ENCODE measurements at regions not wholly inside any gene's neighbourhood (a gene's known extent, or its start where the extent isn't known, plus 50 kb on each side); places are given as distances from the start of the nearest gene placed in this dataset.
"Not testable (repeated sequence)": the region's sequence is repeated elsewhere in the genome, so short reads cannot be mapped to it uniquely, and the experiment has no call there.

GRCh38 chr2:176796677-176797076 lies 415.9 kb upstream of the HNRNPA3 start:
- not testable (repeated sequence) for H3K9me3 Mint-ChIP-seq; DNase-seq (ENCODE audit: low spot score); H3K4me3 Mint-ChIP-seq; H3K36me3 Mint-ChIP-seq; ATAC-seq; H3K4me1 Mint-ChIP-seq (ENCODE audit: low read depth in 2 of 2); H3K27ac Mint-ChIP-seq
- peaks cover 18 to 19% of the 10 kb centered on the region in 2 donors for H3K27me3 Mint-ChIP-seq

- DNase-seq (ENCODE audit: low spot score), result no peak
- H3K4me1 Mint-ChIP-seq (ENCODE audit: low read depth in 2 of 2), result no peaks in the 10 kb centered on the region
Measured at GRCh38 chr2:176804392-176804791, 408.2 kb upstream of the HNRNPA3 start.

GRCh38 chr2:176805345-176805744 lies 407.2 kb upstream of the HNRNPA3 start:
- ATAC-seq (no peak), DNase-seq (ENCODE audit: low spot score) (no peak)
- H3K27me3 Mint-ChIP-seq, result no peaks in the 10 kb centered on the region
- no peaks in the 10 kb centered on the region for H3K36me3 Mint-ChIP-seq
- H3K9me3 Mint-ChIP-seq, result no peaks in the 10 kb centered on the region
- no peak overlapping the region for H3K4me3 Mint-ChIP-seq
- no peak overlapping the region for H3K27ac Mint-ChIP-seq
- no peaks in the 10 kb centered on the region for H3K4me1 Mint-ChIP-seq (ENCODE audit: low read depth in 2 of 2)

More at GRCh38 chr2:176804392-176804791, 408.2 kb upstream of the HNRNPA3 start:
- no peaks in the 10 kb centered on the region for H3K9me3 Mint-ChIP-seq
- no peak for ATAC-seq
- no peak overlapping the region for H3K4me3 Mint-ChIP-seq
- H3K36me3 Mint-ChIP-seq, result no peaks in the 10 kb centered on the region
- no peaks in the 10 kb centered on the region for H3K27me3 Mint-ChIP-seq
- no peak overlapping the region for H3K27ac Mint-ChIP-seq

- H3K9me3 Mint-ChIP-seq, result no peaks in the 10 kb centered on the region
- no peak for DNase-seq (ENCODE audit: low spot score)
- H3K27me3 Mint-ChIP-seq, result no peaks in the 10 kb centered on the region
- H3K36me3 Mint-ChIP-seq, result no peaks in the 10 kb centered on the region
- H3K4me3 Mint-ChIP-seq, result no peak overlapping the region
- H3K27ac Mint-ChIP-seq, result no peak overlapping the region
- H3K4me1 Mint-ChIP-seq (ENCODE audit: low read depth in 2 of 2), result peaks cover 5 to 12% of the 10 kb centered on the region in 2 donors
- ATAC-seq, result no peak
Measured at GRCh38 chr2:176812246-176812775, 400.3 kb upstream of the HNRNPA3 start.

GRCh38 chr2:176813156-176813555 lies 399.4 kb upstream of the HNRNPA3 start:
- no peak for ATAC-seq
- Mint-ChIP-seq H3K36me3 (no peaks in the 10 kb centered on the region), H3K4me1 (ENCODE audit: low read depth in 2 of 2) (peaks cover 5 to 12% of the 10 kb centered on the region in 2 donors), H3K4me3 (no peak overlapping the region), H3K27me3 (no peaks in the 10 kb centered on the region), H3K9me3 (no peaks in the 10 kb centered on the region), H3K27ac (no peak overlapping the region)
- DNase-seq (ENCODE audit: low spot score), result no peak

GRCh38 chr2:176813621-176814049 lies 399.0 kb upstream of the HNRNPA3 start:
- no peak for ATAC-seq
- H3K36me3 Mint-ChIP-seq, result no peaks in the 10 kb centered on the region
- H3K4me3 Mint-ChIP-seq, result no peak overlapping the region
- H3K27ac Mint-ChIP-seq, result no peak overlapping the region
- H3K4me1 Mint-ChIP-seq (ENCODE audit: low read depth in 2 of 2), result peaks cover 5 to 12% of the 10 kb centered on the region in 2 donors
- DNase-seq (ENCODE audit: low spot score), result no peak
- H3K27me3 Mint-ChIP-seq, result no peaks in the 10 kb centered on the region
- no peaks in the 10 kb centered on the region for H3K9me3 Mint-ChIP-seq

GRCh38 chr2:176814274-176814673 lies 398.3 kb upstream of the HNRNPA3 start:
- H3K4me3 Mint-ChIP-seq, result no peak overlapping the region
- DNase-seq (ENCODE audit: low spot score) (no peak), ATAC-seq (no peak)
- H3K27me3 Mint-ChIP-seq, result no peaks in the 10 kb centered on the region
- H3K27ac Mint-ChIP-seq, result no peak overlapping the region
- no peaks in the 10 kb centered on the region for H3K36me3 Mint-ChIP-seq
- H3K9me3 Mint-ChIP-seq, result no peaks in the 10 kb centered on the region
- H3K4me1 Mint-ChIP-seq (ENCODE audit: low read depth in 2 of 2), result peaks cover 5 to 12% of the 10 kb centered on the region in 2 donors

- H3K27me3 Mint-ChIP-seq, result no peaks in the 10 kb centered on the region
- H3K36me3 Mint-ChIP-seq, result no peaks in the 10 kb centered on the region
- no peak overlapping the region for H3K27ac Mint-ChIP-seq
- ATAC-seq, result no peak
- peaks cover 5 to 12% of the 10 kb centered on the region in 2 donors for H3K4me1 Mint-ChIP-seq (ENCODE audit: low read depth in 2 of 2)
- H3K4me3 Mint-ChIP-seq, result no peak overlapping the region
- no peaks in the 10 kb centered on the region for H3K9me3 Mint-ChIP-seq
- DNase-seq (ENCODE audit: low spot score), result no peak
Measured at GRCh38 chr2:176814740-176815367, 397.7 kb upstream of the HNRNPA3 start.

- Mint-ChIP-seq H3K27me3 (no peaks in the 10 kb centered on the region), H3K4me1 (ENCODE audit: low read depth in 2 of 2) (peaks cover 8 to 16% of the 10 kb centered on the region in 2 donors), H3K27ac (no peak overlapping the region), H3K36me3 (no peaks in the 10 kb centered on the region), H3K4me3 (no peak overlapping the region), H3K9me3 (no peaks in the 10 kb centered on the region)
- no peak for ATAC-seq
- DNase-seq (ENCODE audit: low spot score), result no peak
Measured at GRCh38 chr2:176817061-176817565, 395.5 kb upstream of the HNRNPA3 start.

- ATAC-seq (no peak), DNase-seq (ENCODE audit: low spot score) (no peak)
- Mint-ChIP-seq H3K4me1 (ENCODE audit: low read depth in 2 of 2) (peaks cover 9 to 18% of the 10 kb centered on the region in 2 donors), H3K4me3 (no peak overlapping the region), H3K27me3 (no peaks in the 10 kb centered on the region), H3K27ac (no peak overlapping the region), H3K9me3 (no peaks in the 10 kb centered on the region), H3K36me3 (no peaks in the 10 kb centered on the region)
Measured at GRCh38 chr2:176818076-176818475, 394.5 kb upstream of the HNRNPA3 start.

GRCh38 chr2:176818617-176819016 lies 394.0 kb upstream of the HNRNPA3 start:
- Mint-ChIP-seq H3K27me3 (no peaks in the 10 kb centered on the region), H3K36me3 (no peaks in the 10 kb centered on the region), H3K9me3 (no peaks in the 10 kb centered on the region), H3K4me3 (no peak overlapping the region), H3K27ac (no peak overlapping the region), H3K4me1 (ENCODE audit: low read depth in 2 of 2) (peaks cover 9 to 18% of the 10 kb centered on the region in 2 donors)
- DNase-seq (ENCODE audit: low spot score), result no peak
- no peak for ATAC-seq

GRCh38 chr2:176819306-176819705 lies 393.3 kb upstream of the HNRNPA3 start:
- ATAC-seq, result no peak
- H3K27ac Mint-ChIP-seq, result no peak overlapping the region
- no peak for DNase-seq (ENCODE audit: low spot score)
- peaks cover 0 to under 1% of the 10 kb centered on the region in 2 donors for H3K27me3 Mint-ChIP-seq
- H3K4me1 Mint-ChIP-seq (ENCODE audit: low read depth in 2 of 2), result peaks cover 9 to 17% of the 10 kb centered on the region in 2 donors
- no peaks in the 10 kb centered on the region for H3K9me3 Mint-ChIP-seq
- no peaks in the 10 kb centered on the region for H3K36me3 Mint-ChIP-seq
- H3K4me3 Mint-ChIP-seq, result no peak overlapping the region

GRCh38 chr2:176820371-176820932 lies 392.1 kb upstream of the HNRNPA3 start:
- Mint-ChIP-seq H3K27me3 (peaks cover 0 to 3% of the 10 kb centered on the region in 2 donors), H3K4me3 (no peak overlapping the region), H3K9me3 (no peaks in the 10 kb centered on the region), H3K36me3 (no peaks in the 10 kb centered on the region), H3K4me1 (ENCODE audit: low read depth in 2 of 2) (peaks cover 6% of the 10 kb centered on the region in 2 donors), H3K27ac (no peak overlapping the region)
- ATAC-seq (no peak), DNase-seq (ENCODE audit: low spot score) (no peak)

GRCh38 chr2:176821350-176821749 lies 391.2 kb upstream of the HNRNPA3 start:
- peaks cover 0 to 3% of the 10 kb centered on the region in 2 donors for H3K27me3 Mint-ChIP-seq
- H3K27ac Mint-ChIP-seq, result no peak overlapping the region
- no peak overlapping the region for H3K4me3 Mint-ChIP-seq
- H3K4me1 Mint-ChIP-seq (ENCODE audit: low read depth in 2 of 2), result peaks cover 6 to 12% of the 10 kb centered on the region in 2 donors
- no peaks in the 10 kb centered on the region for H3K36me3 Mint-ChIP-seq
- no peaks in the 10 kb centered on the region for H3K9me3 Mint-ChIP-seq
- ATAC-seq (no peak), DNase-seq (ENCODE audit: low spot score) (no peak)
